ENCODE measurements at regions not wholly inside any gene's neighbourhood (a gene's known extent, or its start where the extent isn't known, plus 50 kb on each side); places are given as distances from the start of the nearest gene placed in this dataset.

DNA sequence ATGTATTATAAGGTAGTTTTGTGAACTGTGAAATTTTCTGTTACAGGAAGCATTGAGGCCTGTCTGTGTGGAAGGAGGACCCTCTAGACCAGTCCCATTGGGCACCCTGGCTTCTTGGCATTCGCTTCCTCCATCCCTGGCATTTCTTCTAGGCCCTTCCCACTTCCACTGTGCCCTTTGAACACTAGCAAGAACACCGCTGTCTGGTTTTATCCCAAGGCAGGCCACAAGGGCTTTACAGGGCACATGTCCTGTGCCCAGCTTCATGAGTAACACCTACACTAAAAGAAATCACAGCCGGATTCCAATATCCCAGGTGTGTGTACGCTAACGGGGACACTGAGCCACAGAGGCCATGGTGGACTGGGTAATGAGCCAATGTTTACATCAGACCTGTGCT lies 99.8 kb downstream of the ADRB2 start:
- no peak overlapping the region for H3K4me2 ChIP-seq
- FAIRE-seq (no peak), DNase-seq (ENCODE audit: low read depth in 1 of 2, low spot score in 1 of 2) (no peak), ATAC-seq (no peak)
- no peaks in the 10 kb centered on the region for H3K4me1 ChIP-seq
- WGBS (ENCODE audit: missing lambda C conversion rate): 87% methylated on average over 5 of the region's 5 CpGs
- no peaks in the 10 kb centered on the region for H3K9me3 ChIP-seq
- ChIA-PET POLR2A (no interaction called here), CTCF (interaction anchor here (2.5 kb wide), 1 partner anchor 11 kb away, joined by 12 read pairs; no protein-coding TSS in a partner anchor)
- H3K4me3 ChIP-seq: no peak overlapping the region
- no peak overlapping the region for H3K27ac ChIP-seq
- TF ChIP-seq CBX8 (IDR thresholded peaks at IDR 0.05) (no peak), CBX2 (IDR thresholded peaks at IDR 0.05; ENCODE audit: borderline replicate concordance, low read depth) (no peak), RFX5 (IDR thresholded peaks at IDR 0.05) (no peak), TP53 (CRISPR knock-in tag; IDR thresholded peaks at IDR 0.05) (no peak), HOXB5 (CRISPR knock-in tag; IDR thresholded peaks at IDR 0.05) (no peak), ATOH8 (CRISPR knock-in tag; IDR thresholded peaks at IDR 0.05; ENCODE audit: low read depth) (no peak), HDAC2 (IDR thresholded peaks at IDR 0.05) (no peak), NR3C1 (IDR thresholded peaks at IDR 0.05) (no peak), NFE2L2 (conservative IDR thresholded peaks at IDR 0.05; ENCODE audit: low read length) (no peak), HOXA7 (CRISPR knock-in tag; IDR thresholded peaks at IDR 0.05) (no peak), SREBF2 (IDR thresholded peaks at IDR 0.05) (no peak), EP300 (IDR thresholded peaks at IDR 0.05) (no peak), ZNF302 (CRISPR knock-in tag; IDR thresholded peaks at IDR 0.05) (no peak), KDM5A (IDR thresholded peaks at IDR 0.05) (no peak), FOSL2 (IDR thresholded peaks at IDR 0.05) (no peak), FOSL2 (CRISPR knock-in tag; IDR thresholded peaks at IDR 0.05) (no peak)

DNA sequence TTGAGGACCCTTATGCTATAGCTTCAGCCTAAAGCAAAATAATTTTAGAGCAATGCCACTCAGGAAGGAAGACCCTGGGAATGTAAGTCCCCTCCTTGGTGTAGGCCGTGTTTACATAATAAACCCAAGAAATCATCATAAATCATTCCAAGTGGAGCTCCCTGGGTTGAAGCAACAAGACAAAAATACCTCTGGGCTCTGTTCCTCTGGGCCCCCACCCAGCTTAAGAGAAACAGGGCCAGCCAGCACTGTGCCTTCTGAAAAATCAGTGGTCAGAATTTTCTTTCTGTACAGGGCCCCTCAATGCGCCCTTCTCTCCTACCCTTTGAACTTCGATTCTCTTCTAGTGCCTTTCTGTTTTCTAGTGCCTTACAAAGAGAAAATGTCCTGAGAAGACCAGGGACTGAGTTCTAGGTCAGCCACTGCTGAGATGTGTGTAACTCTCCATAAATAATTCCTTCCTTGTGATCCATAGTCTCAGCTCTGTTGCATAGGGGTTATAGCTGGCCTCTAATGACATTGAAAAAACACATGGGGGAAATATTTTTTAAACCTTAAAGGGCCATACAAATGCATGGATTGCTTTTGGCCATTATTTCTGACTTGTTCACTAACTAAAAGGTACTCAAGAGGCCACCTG lies 101.0 kb downstream of the ADRB2 start:
- POLR2A ChIA-PET: no interaction called here

More for the DNA sequence above, 101.0 kb downstream of the ADRB2 start:
- no peaks in the 10 kb centered on the region for H3K4me1 ChIP-seq
- FAIRE-seq: no peak
- no peak for ATAC-seq
- TF ChIP-seq SREBF2 (IDR thresholded peaks at IDR 0.05) (no peak), EHMT2 (IDR thresholded peaks at IDR 0.05; ENCODE audit: low read depth) (no peak), ATOH8 (CRISPR knock-in tag; IDR thresholded peaks at IDR 0.05; ENCODE audit: low read depth) (no peak), GATA3 (IDR thresholded peaks at IDR 0.05; ENCODE audit: borderline replicate concordance) (no peak), CHD2 (IDR thresholded peaks at IDR 0.05; ENCODE audit: low read length, partially characterized antibody) (no peak), SMC3 (IDR thresholded peaks at IDR 0.05) (no peak), CBX2 (IDR thresholded peaks at IDR 0.05; ENCODE audit: borderline replicate concordance, low read depth) (no peak), HOXB13 (CRISPR knock-in tag; IDR thresholded peaks at IDR 0.05; ENCODE audit: low read depth) (no peak), RFX5 (IDR thresholded peaks at IDR 0.05) (no peak), MAX (IDR thresholded peaks at IDR 0.05) (no peak), KDM5A (IDR thresholded peaks at IDR 0.05) (no peak), ZFP36 (IDR thresholded peaks at IDR 0.05; ENCODE audit: borderline replicate concordance, partially characterized antibody) (no peak), RNF2 (IDR thresholded peaks at IDR 0.05; ENCODE audit: borderline replicate concordance, low read depth) (no peak), HDAC2 (IDR thresholded peaks at IDR 0.05) (no peak)
- TF ChIP-seq, protein P1, sequence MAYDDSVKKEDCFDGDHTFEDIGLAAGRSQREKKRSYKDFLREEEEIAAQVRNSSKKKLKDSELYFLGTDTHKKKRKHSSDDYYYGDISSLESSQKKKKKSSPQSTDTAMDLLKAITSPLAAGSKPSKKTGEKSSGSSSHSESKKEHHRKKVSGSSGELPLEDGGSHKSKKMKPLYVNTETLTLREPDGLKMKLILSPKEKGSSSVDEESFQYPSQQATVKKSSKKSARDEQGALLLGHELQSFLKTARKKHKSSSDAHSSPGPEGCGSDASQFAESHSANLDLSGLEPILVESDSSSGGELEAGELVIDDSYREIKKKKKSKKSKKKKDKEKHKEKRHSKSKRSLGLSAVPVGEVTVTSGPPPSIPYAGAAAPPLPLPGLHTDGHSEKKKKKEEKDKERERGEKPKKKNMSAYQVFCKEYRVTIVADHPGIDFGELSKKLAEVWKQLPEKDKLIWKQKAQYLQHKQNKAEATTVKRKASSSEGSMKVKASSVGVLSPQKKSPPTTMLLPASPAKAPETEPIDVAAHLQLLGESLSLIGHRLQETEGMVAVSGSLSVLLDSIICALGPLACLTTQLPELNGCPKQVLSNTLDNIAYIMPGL (CRISPR knock-in tag; IDR thresholded peaks at IDR 0.05; ENCODE audit: borderline replicate concordance): no peak
- TF ChIP-seq, protein P2, sequence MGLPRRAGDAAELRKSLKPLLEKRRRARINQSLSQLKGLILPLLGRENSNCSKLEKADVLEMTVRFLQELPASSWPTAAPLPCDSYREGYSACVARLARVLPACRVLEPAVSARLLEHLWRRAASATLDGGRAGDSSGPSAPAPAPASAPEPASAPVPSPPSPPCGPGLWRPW (IDR thresholded peaks at IDR 0.05): no peak
- TF ChIP-seq, protein P3, sequence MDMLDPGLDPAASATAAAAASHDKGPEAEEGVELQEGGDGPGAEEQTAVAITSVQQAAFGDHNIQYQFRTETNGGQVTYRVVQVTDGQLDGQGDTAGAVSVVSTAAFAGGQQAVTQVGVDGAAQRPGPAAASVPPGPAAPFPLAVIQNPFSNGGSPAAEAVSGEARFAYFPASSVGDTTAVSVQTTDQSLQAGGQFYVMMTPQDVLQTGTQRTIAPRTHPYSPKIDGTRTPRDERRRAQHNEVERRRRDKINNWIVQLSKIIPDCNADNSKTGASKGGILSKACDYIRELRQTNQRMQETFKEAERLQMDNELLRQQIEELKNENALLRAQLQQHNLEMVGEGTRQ (IDR thresholded peaks at IDR 0.05): no peak
- DNase-seq (ENCODE audit: low read depth in 1 of 2, low spot score in 1 of 2): no peak
- CTCF ChIA-PET: interaction anchor here (0.7 to 2.5 kb wide), 4 partner anchors 13 to 201 kb away, joined by 3 to 12 read pairs (median 4); no protein-coding TSS in a partner anchor
- H3K4me2 ChIP-seq: no peak overlapping the region
- H3K4me3 ChIP-seq: no peak overlapping the region
- no peaks in the 10 kb centered on the region for H3K9me3 ChIP-seq
- H3K27ac ChIP-seq: no peak overlapping the region
- WGBS (ENCODE audit: missing lambda C conversion rate): 41% methylated on average over 3 of the region's 3 CpGs

All from A549 (cell line).